ENCODE measurements at regions not wholly inside any gene's neighbourhood (a gene's known extent, or its start where the extent isn't known, plus 50 kb on each side); places are given as distances from the start of the nearest gene placed in this dataset.

DNA sequence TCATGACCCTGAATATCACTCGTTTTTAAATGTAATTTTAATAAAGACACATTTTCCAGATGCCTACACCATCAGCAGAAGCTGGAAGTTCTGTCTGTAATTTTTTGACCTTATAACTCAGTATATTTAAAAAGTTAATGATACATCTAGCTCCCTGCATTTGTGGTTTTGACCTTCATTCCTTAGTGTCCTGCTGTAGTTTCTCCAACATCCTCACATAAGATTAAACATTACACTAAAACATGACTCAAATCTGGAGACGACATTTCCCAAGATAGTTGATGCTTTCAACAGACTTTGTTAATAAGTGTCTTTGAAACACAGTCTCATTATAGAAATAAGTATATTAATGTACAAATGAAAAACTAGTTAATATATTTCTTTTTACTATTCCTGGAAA lies 363.1 kb downstream of the POM121L12 start (continued):
- TF ChIP-seq EHF (CRISPR knock-in tag; IDR thresholded peaks at IDR 0.05): no peak

DNA sequence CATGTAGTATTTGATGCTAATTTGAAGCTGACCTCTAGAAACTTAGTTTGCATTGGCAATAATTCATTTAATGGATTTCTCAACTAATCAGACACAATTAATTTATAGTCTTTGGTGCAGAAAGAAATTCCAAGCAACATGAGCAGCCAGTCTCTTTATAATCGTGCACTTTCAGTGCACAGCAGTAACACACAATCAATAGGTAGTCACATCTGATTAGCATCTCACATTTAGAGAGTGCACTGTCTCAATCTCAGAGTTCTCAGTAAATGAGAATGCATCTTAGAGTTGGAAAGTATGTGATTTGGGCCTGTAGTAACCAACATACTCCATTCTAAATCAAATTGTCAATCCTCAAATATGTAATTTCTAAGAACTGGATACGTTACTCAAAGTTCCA lies 377.6 kb downstream of the POM121L12 start:
- ATAC-seq (no peak), FAIRE-seq (no peak), DNase-seq (ENCODE audit: low read depth in 1 of 2, low spot score in 1 of 2) (no peak)
- Histone ChIP-seq H3K4me3 (no peak overlapping the region), H3K27ac (no peak overlapping the region), H3K9me3 (no peaks in the 10 kb centered on the region), H3K4me1 (no peaks in the 10 kb centered on the region), H3K4me2 (no peak overlapping the region)
- 0% methylated on average over 2 of the region's 2 CpGs for WGBS (ENCODE audit: missing lambda C conversion rate)
- no peak for TF ChIP-seq HOXB5 (CRISPR knock-in tag; IDR thresholded peaks at IDR 0.05)
- TF ChIP-seq CEBPB (IDR thresholded peaks at IDR 0.05): no peak
- TF ChIP-seq, protein P1, sequence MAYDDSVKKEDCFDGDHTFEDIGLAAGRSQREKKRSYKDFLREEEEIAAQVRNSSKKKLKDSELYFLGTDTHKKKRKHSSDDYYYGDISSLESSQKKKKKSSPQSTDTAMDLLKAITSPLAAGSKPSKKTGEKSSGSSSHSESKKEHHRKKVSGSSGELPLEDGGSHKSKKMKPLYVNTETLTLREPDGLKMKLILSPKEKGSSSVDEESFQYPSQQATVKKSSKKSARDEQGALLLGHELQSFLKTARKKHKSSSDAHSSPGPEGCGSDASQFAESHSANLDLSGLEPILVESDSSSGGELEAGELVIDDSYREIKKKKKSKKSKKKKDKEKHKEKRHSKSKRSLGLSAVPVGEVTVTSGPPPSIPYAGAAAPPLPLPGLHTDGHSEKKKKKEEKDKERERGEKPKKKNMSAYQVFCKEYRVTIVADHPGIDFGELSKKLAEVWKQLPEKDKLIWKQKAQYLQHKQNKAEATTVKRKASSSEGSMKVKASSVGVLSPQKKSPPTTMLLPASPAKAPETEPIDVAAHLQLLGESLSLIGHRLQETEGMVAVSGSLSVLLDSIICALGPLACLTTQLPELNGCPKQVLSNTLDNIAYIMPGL (CRISPR knock-in tag; IDR thresholded peaks at IDR 0.05; ENCODE audit: borderline replicate concordance): no peak
- no peak for TF ChIP-seq EHMT2 (IDR thresholded peaks at IDR 0.05; ENCODE audit: low read depth)
- TF ChIP-seq, protein P2, sequence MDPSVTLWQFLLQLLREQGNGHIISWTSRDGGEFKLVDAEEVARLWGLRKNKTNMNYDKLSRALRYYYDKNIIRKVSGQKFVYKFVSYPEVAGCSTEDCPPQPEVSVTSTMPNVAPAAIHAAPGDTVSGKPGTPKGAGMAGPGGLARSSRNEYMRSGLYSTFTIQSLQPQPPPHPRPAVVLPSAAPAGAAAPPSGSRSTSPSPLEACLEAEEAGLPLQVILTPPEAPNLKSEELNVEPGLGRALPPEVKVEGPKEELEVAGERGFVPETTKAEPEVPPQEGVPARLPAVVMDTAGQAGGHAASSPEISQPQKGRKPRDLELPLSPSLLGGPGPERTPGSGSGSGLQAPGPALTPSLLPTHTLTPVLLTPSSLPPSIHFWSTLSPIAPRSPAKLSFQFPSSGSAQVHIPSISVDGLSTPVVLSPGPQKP (IDR thresholded peaks at IDR 0.05; ENCODE audit: low read depth, low read length): no peak
- TF ChIP-seq JUNB (IDR thresholded peaks at IDR 0.05): no peak
- POLR2A ChIA-PET: no interaction called here
- CTCF ChIA-PET: no interaction called here

DNA sequence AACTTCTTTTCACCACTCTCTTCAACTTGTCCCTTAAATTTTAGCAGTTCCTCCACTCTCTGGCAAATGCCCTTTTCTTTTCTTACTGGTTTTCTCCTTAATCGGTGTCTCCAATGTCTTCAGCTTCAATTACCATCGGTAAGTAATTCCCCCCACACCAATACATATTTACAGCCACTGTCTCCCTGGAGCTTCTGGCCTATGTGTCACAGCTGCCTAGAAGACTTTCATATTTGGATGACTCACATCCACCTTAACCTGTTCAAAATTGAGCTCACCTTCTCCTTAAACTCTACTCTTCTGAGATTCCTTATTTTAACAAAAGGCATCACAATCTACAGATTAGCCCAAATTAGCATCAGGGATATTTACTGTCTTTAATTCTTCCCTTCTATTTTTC lies 380.4 kb downstream of the POM121L12 start:
- H3K4me2 ChIP-seq: no peak overlapping the region
- no peaks in the 10 kb centered on the region for H3K9me3 ChIP-seq
- WGBS (ENCODE audit: missing lambda C conversion rate): 2% methylated on average over 2 of the region's 2 CpGs
- ChIA-PET CTCF (no interaction called here), POLR2A (no interaction called here)
- DNase-seq (ENCODE audit: low read depth in 1 of 2, low spot score in 1 of 2): no peak
- no peak for FAIRE-seq
- H3K4me1 ChIP-seq: no peaks in the 10 kb centered on the region
- TF ChIP-seq GATA3 (IDR thresholded peaks at IDR 0.05; ENCODE audit: borderline replicate concordance): no peak
- TF ChIP-seq SMC3 (IDR thresholded peaks at IDR 0.05): no peak
- TF ChIP-seq, protein P3, sequence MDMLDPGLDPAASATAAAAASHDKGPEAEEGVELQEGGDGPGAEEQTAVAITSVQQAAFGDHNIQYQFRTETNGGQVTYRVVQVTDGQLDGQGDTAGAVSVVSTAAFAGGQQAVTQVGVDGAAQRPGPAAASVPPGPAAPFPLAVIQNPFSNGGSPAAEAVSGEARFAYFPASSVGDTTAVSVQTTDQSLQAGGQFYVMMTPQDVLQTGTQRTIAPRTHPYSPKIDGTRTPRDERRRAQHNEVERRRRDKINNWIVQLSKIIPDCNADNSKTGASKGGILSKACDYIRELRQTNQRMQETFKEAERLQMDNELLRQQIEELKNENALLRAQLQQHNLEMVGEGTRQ (IDR thresholded peaks at IDR 0.05): no peak
- no peak for TF ChIP-seq FOSB (CRISPR knock-in tag; IDR thresholded peaks at IDR 0.05)
- TF ChIP-seq, protein P1 (CRISPR knock-in tag; IDR thresholded peaks at IDR 0.05; ENCODE audit: borderline replicate concordance): no peak
- TF ChIP-seq HOXB13 (CRISPR knock-in tag; IDR thresholded peaks at IDR 0.05; ENCODE audit: low read depth): no peak
- no peak for TF ChIP-seq EHMT2 (IDR thresholded peaks at IDR 0.05; ENCODE audit: low read depth)
- H3K4me3 ChIP-seq: no peak overlapping the region
- no peak for ATAC-seq
- H3K27ac ChIP-seq: no peak overlapping the region

DNA sequence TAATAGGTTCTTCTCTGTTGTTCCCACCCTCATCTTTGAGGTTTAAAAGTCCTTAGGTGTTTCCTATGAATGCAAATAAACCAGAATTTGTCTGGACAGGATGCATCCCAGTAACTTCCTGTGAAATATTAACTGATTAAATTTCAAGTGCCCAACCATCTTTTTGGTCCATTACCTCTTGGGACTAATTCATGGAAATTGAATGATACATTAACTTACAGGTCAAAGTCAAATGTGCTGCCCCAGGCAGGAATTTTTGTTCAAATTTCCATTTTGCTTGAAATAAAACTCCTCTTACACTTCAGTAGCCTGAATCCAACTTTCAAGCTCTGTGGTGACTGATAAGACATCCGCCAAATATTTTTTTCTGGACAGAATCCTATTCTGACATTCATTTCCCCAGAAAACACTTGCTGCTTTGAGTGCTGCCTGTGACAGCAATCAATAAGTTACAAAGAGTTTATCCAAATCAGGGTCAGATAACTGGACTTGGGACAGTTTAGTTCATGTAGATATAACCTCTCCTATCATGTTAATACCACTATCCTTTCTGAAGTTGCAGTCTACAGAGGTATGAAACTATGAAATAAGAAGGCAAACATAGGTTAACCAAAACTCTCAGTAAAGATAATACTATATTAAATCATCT lies 383.5 kb downstream of the POM121L12 start:
- no peak for ATAC-seq
- no peak for TF ChIP-seq RARB (CRISPR knock-in tag; IDR thresholded peaks at IDR 0.05)
- TF ChIP-seq, protein P4, sequence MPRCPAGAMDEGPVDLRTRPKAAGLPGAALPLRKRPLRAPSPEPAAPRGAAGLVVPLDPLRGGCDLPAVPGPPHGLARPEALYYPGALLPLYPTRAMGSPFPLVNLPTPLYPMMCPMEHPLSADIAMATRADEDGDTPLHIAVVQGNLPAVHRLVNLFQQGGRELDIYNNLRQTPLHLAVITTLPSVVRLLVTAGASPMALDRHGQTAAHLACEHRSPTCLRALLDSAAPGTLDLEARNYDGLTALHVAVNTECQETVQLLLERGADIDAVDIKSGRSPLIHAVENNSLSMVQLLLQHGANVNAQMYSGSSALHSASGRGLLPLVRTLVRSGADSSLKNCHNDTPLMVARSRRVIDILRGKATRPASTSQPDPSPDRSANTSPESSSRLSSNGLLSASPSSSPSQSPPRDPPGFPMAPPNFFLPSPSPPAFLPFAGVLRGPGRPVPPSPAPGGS (IDR thresholded peaks at IDR 0.05): no peak
- TF ChIP-seq BHLHE40 (IDR thresholded peaks at IDR 0.05; ENCODE audit: low read depth, low read length): no peak
- no peak for TF ChIP-seq HOXA7 (CRISPR knock-in tag; IDR thresholded peaks at IDR 0.05)
- no peak for TF ChIP-seq ZNF302 (CRISPR knock-in tag; IDR thresholded peaks at IDR 0.05)
- TF ChIP-seq EP300 (IDR thresholded peaks at IDR 0.05): no peak
- no peak for TF ChIP-seq CBX2 (IDR thresholded peaks at IDR 0.05; ENCODE audit: borderline replicate concordance, low read depth)
- TF ChIP-seq NR3C1 (IDR thresholded peaks at IDR 0.05): no peak
- TF ChIP-seq CBX8 (IDR thresholded peaks at IDR 0.05): no peak
- no peak for TF ChIP-seq KDM5A (IDR thresholded peaks at IDR 0.05)
- TF ChIP-seq POLR2A (IDR thresholded peaks at IDR 0.05; ENCODE audit: low read length): no peak
- TF ChIP-seq RCOR1 (IDR thresholded peaks at IDR 0.05; ENCODE audit: low read depth, low read length): no peak
- TF ChIP-seq, protein P5, sequence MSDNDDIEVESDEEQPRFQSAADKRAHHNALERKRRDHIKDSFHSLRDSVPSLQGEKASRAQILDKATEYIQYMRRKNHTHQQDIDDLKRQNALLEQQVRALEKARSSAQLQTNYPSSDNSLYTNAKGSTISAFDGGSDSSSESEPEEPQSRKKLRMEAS (IDR thresholded peaks at IDR 0.05): no peak
- no peak for TF ChIP-seq RNF2 (IDR thresholded peaks at IDR 0.05; ENCODE audit: borderline replicate concordance, low read depth)
- no peak for TF ChIP-seq CEBPB (IDR thresholded peaks at IDR 0.05)
- TF ChIP-seq JUNB (IDR thresholded peaks at IDR 0.05): no peak
- TF ChIP-seq NFE2L2 (conservative IDR thresholded peaks at IDR 0.05; ENCODE audit: low read length): no peak

More for the DNA sequence above, 383.5 kb downstream of the POM121L12 start:
- DNase-seq (ENCODE audit: low read depth in 1 of 2, low spot score in 1 of 2) (no peak), FAIRE-seq (no peak)
- ChIA-PET CTCF (no interaction called here), POLR2A (no interaction called here)
- WGBS (ENCODE audit: missing lambda C conversion rate): 0% methylated on average over 1 of the region's 1 CpG
- no peak overlapping the region for H3K4me3 ChIP-seq
- H3K27ac ChIP-seq: no peak overlapping the region
- H3K4me2 ChIP-seq: no peak overlapping the region
- no peaks in the 10 kb centered on the region for H3K4me1 ChIP-seq
- no peaks in the 10 kb centered on the region for H3K9me3 ChIP-seq
